ENCODE measurements at regions not wholly inside any gene's neighbourhood (a gene's known extent, or its start where the extent isn't known, plus 50 kb on each side); places are given as distances from the start of the nearest gene placed in this dataset.
"Not testable (repeated sequence)": the region's sequence is repeated elsewhere in the genome, so short reads cannot be mapped to it uniquely, and the experiment has no call there.

DNA sequence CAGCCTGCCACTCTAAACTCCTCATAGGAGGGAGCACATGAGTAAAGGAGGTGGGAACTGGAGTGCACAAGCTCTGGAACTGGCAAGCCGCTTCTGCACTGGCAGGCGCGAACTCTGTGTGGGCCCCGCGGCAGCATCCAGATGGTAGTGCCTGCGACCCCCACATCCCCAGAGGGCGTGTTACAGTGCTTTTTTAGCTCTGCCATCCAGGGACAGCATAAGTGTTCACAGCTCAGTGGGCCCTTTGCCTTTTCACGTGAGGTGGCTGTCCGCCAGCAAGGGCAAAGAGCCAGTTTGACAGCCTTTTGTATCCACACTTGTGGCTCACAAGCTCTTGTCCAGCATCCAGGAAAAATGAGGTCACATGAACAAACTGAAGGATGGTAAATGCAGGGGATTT is 581.6 kb upstream of the DIAPH2 start:
- no peaks in the 10 kb centered on the region for H3K9me3 ChIP-seq
- DNase-seq, result no peak
- no peaks in the 10 kb centered on the region for H3K36me3 ChIP-seq (ENCODE audit: low read depth, missing control alignments)
- H3K27me3 ChIP-seq, result no peaks in the 10 kb centered on the region
- H3K4me3 ChIP-seq, result no peak overlapping the region
- TF ChIP-seq, protein P1, sequence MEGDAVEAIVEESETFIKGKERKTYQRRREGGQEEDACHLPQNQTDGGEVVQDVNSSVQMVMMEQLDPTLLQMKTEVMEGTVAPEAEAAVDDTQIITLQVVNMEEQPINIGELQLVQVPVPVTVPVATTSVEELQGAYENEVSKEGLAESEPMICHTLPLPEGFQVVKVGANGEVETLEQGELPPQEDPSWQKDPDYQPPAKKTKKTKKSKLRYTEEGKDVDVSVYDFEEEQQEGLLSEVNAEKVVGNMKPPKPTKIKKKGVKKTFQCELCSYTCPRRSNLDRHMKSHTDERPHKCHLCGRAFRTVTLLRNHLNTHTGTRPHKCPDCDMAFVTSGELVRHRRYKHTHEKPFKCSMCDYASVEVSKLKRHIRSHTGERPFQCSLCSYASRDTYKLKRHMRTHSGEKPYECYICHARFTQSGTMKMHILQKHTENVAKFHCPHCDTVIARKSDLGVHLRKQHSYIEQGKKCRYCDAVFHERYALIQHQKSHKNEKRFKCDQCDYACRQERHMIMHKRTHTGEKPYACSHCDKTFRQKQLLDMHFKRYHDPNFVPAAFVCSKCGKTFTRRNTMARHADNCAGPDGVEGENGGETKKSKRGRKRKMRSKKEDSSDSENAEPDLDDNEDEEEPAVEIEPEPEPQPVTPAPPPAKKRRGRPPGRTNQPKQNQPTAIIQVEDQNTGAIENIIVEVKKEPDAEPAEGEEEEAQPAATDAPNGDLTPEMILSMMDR (IDR thresholded peaks at IDR 0.05), result no peak
- TF ChIP-seq POLR2A (IDR thresholded peaks at IDR 0.05), result no peak
- H3K27ac ChIP-seq, result no peak overlapping the region
- intact Hi-C loops (cut with DNase I; ENCODE audit: low total_unique reads), result no loop called here
- no peaks in the 10 kb centered on the region for H3K4me1 ChIP-seq
- 80% methylated on average over 9 of the region's 9 CpGs; no CpG with 5 or more reads in 1 of the 2 donors for WGBS, 2 donors

DNA sequence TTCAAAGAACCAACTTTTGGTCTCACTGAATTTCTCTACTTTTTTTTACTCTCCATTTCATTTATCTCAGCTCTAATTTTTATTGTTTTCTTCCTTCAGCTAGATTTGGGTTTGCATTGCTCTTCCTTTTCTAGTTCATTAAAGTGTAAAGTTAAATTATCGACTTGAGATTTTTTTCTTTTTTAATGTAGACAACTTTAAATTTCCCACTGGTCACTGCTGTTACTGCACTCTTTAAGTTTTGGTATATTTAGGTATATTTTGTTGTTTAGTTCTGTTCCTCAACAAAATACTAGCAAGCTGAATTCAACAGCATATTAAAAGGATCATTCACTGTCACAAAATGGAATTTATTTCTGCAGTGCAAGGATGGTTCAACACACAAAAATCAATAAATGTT is 572.0 kb upstream of the DIAPH2 start:
- Histone ChIP-seq H3K9me3 (no peaks in the 10 kb centered on the region), H3K27me3 (no peaks in the 10 kb centered on the region), H3K36me3 (ENCODE audit: low read depth, missing control alignments) (no peaks in the 10 kb centered on the region), H3K4me3 (no peak overlapping the region), H3K4me1 (no peaks in the 10 kb centered on the region), H3K27ac (no peak overlapping the region)
- 83 to 100% methylated on average over 1 of the region's 1 CpG for WGBS, 2 donors
- no peak for DNase-seq
- intact Hi-C loops (cut with DNase I; ENCODE audit: low total_unique reads), result no loop called here
- no peak for TF ChIP-seq POLR2A (IDR thresholded peaks at IDR 0.05)
- TF ChIP-seq, protein P1 (IDR thresholded peaks at IDR 0.05), result no peak

DNA sequence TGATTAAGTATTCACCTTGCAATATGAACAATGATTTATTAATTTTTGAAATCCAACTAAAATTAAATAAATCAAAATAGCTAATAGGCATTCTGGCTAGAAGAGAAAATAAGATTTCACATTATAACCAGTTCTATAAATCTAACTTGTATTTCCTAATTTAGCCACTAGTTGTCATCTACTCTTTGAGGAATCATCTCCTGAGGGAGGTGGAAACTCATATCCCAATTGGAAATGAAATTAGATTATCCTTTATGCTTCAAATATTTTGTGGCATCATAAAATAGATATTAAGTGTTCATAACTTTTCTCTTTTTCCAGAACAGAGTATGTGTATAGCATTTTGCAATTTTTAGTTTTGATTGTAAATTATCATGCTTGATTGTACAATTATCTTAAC is 558.5 kb upstream of the DIAPH2 start:
- no peaks in the 10 kb centered on the region for H3K9me3 ChIP-seq
- H3K36me3 ChIP-seq (ENCODE audit: low read depth, missing control alignments), result no peaks in the 10 kb centered on the region
- DNase-seq, result no peak
- intact Hi-C loops (cut with DNase I; ENCODE audit: low total_unique reads), result no loop called here
- H3K27ac ChIP-seq, result no peak overlapping the region
- H3K4me1 ChIP-seq, result no peaks in the 10 kb centered on the region
- TF ChIP-seq, protein P1 (IDR thresholded peaks at IDR 0.05), result peak in 1 of 3 experiments; percentile 19
- no peak for TF ChIP-seq POLR2A (IDR thresholded peaks at IDR 0.05)
- H3K4me3 ChIP-seq, result no peak overlapping the region
- H3K27me3 ChIP-seq, result no peaks in the 10 kb centered on the region

DNA sequence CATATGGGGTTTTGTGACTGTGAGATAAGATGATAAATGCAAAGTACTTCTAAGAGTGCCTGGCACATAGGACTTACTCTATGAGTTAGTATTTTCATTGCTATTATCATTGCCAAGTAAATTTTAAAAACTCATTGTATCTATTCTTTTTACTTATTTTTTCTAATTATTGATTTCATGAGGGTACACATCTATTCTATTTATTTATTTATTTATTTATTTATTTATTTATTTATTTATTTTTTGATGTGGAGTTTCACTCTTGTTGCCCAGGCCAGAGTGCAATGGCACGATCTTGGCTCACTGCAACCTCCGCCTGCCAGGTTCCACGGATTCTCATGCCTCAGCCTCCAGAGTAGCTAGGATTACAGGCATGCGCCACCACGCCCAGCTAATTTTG is 556.6 kb upstream of the DIAPH2 start:
- DNase-seq; H3K4me1 ChIP-seq; H3K27ac ChIP-seq; H3K36me3 ChIP-seq (ENCODE audit: low read depth, missing control alignments); H3K27me3 ChIP-seq; H3K4me3 ChIP-seq; H3K9me3 ChIP-seq; intact Hi-C loops (cut with DNase I; ENCODE audit: low total_unique reads): not testable (repeated sequence)
- 92 to 98% methylated on average over 2 to 5 of the region's 5 CpGs for WGBS, 2 donors

DNA sequence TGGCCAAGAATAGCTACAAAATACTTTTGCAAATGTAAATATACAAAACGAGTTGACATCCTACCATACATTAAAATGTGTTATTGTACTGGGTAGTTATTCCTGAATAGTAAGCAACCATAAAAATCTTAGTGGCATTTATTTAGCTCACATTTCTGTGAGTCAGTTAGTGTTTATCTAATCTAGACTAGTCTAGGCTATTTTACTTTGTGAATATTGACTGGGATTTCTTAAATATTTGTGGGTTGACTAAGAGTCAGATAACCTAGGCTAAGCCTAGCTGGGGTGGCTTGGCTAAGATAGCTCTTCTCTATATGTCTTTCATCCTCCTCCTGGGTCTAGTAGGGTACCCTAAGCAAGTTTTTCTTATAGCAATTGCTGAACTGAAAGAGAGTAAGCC is 543.8 kb upstream of the DIAPH2 start:
- no peak for DNase-seq
- intact Hi-C loops (cut with DNase I; ENCODE audit: low total_unique reads), result no loop called here

More for the DNA sequence above, 543.8 kb upstream of the DIAPH2 start:
- TF ChIP-seq, protein P1 (IDR thresholded peaks at IDR 0.05), result no peak
- TF ChIP-seq POLR2A (IDR thresholded peaks at IDR 0.05), result no peak
- 64 to 93% methylated on average over 1 of the region's 1 CpG for WGBS, 2 donors
- Histone ChIP-seq H3K36me3 (ENCODE audit: low read depth, missing control alignments) (no peaks in the 10 kb centered on the region), H3K27ac (no peak overlapping the region), H3K4me3 (no peak overlapping the region), H3K27me3 (no peaks in the 10 kb centered on the region), H3K4me1 (no peaks in the 10 kb centered on the region), H3K9me3 (no peaks in the 10 kb centered on the region)
